ENCODE measurements at regions not wholly inside any gene's neighbourhood (a gene's known extent, or its start where the extent isn't known, plus 50 kb on each side); places are given as distances from the start of the nearest gene placed in this dataset.
A peak's percentile ranks its signal among the peaks of the same experiment; 100 is the strongest.

DNA sequence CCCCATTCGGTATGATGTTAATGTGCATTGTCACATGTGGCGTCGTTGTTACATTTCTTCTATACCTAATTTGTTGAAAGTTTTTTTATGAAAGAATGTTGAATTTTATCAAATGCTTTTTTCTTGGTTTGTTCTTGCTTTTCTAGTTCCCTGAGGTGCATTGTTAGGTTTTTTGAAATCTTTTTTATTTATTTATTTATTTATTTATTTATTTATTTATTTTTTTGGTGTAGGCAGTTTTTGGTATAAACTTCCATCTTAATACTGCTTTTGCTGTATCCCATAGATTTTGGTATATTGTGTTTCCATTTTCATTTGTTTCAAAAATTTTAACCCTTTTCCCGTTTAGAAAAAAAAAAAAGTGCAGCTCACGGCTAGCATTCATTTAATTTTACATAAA, 121.1 kb upstream of the HMGA2 start:
- FAIRE-seq, result peak; percentile 17
- intact Hi-C loops (cut with DNase I), result no loop called here

DNA sequence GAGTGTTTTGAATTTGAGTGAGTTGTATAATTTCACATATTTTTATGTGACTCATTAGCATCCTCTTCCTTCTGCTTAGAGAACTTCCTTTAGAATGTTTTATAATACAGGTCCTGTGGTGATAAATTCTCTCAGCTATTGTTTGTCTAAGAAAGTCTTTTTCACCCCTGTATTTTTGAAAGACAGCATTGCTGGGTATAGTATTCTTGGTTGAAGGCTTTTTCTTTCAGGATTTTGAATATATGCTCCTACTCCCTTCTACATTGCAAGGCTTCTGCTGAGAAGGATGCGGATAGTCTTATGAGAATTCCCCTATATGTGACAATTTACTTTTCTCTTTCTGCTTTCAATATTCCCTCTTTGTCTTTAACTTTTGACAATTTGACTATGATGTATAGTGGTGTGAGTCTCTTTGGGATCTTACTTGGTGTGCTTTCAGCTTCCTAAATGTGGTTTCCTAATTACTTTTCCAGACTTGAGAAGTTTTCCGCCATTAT, 118.9 kb upstream of the HMGA2 start:
- no peaks in the 10 kb centered on the region for H3K27me3 ChIP-seq (ENCODE audit: control insufficient read depth, insufficient read depth, low read length)
- H3K36me3 ChIP-seq (ENCODE audit: control insufficient read depth in 2 of 3, insufficient read depth in 3 of 3, low read length in 3 of 3), result no peaks in the 10 kb centered on the region
- no peaks in the 10 kb centered on the region for H3K4me1 ChIP-seq (ENCODE audit: control insufficient read depth in 2 of 3, insufficient read depth in 2 of 3, low read depth in 1 of 3, low read length in 3 of 3)
- no peak overlapping the region for H3K9ac ChIP-seq (ENCODE audit: low read length in 3 of 3)
- intact Hi-C loops (cut with DNase I), result no loop called here
- TF ChIP-seq, protein P1, sequence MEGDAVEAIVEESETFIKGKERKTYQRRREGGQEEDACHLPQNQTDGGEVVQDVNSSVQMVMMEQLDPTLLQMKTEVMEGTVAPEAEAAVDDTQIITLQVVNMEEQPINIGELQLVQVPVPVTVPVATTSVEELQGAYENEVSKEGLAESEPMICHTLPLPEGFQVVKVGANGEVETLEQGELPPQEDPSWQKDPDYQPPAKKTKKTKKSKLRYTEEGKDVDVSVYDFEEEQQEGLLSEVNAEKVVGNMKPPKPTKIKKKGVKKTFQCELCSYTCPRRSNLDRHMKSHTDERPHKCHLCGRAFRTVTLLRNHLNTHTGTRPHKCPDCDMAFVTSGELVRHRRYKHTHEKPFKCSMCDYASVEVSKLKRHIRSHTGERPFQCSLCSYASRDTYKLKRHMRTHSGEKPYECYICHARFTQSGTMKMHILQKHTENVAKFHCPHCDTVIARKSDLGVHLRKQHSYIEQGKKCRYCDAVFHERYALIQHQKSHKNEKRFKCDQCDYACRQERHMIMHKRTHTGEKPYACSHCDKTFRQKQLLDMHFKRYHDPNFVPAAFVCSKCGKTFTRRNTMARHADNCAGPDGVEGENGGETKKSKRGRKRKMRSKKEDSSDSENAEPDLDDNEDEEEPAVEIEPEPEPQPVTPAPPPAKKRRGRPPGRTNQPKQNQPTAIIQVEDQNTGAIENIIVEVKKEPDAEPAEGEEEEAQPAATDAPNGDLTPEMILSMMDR (IDR thresholded peaks at IDR 0.05; ENCODE audit: borderline replicate concordance, extremely low read depth, insufficient read depth), result no peak
- no peak for FAIRE-seq
- no peak overlapping the region for H3K27ac ChIP-seq (ENCODE audit: low read depth in 2 of 2, low read length in 2 of 2)
- no peak for DNase-seq
- peaks cover 0 to 11% (median 4%) of the 10 kb centered on the region in 3 donors for H3K9me3 ChIP-seq (ENCODE audit: control insufficient read depth in 2 of 3, insufficient read depth in 1 of 3, low read length in 3 of 3)
- H3K4me3 ChIP-seq (ENCODE audit: low read length in 3 of 3), result no peak overlapping the region

More for the DNA sequence above, 121.1 kb upstream of the HMGA2 start:
- H3K27ac ChIP-seq (ENCODE audit: low read depth in 2 of 2, low read length in 2 of 2), result no peak overlapping the region
- no peaks in the 10 kb centered on the region for H3K27me3 ChIP-seq (ENCODE audit: control insufficient read depth, insufficient read depth, low read length)
- TF ChIP-seq, protein P1 (IDR thresholded peaks at IDR 0.05; ENCODE audit: borderline replicate concordance, extremely low read depth, insufficient read depth), result no peak
- H3K4me3 ChIP-seq (ENCODE audit: low read length in 3 of 3), result no peak overlapping the region
- no peak overlapping the region for H3K9ac ChIP-seq (ENCODE audit: low read length in 3 of 3)
- H3K36me3 ChIP-seq (ENCODE audit: control insufficient read depth in 2 of 3, insufficient read depth in 3 of 3, low read length in 3 of 3), result no peaks in the 10 kb centered on the region
- peaks cover 0 to 11% (median 4%) of the 10 kb centered on the region in 3 donors for H3K9me3 ChIP-seq (ENCODE audit: control insufficient read depth in 2 of 3, insufficient read depth in 1 of 3, low read length in 3 of 3)
- no peaks in the 10 kb centered on the region for H3K4me1 ChIP-seq (ENCODE audit: control insufficient read depth in 2 of 3, insufficient read depth in 2 of 3, low read depth in 1 of 3, low read length in 3 of 3)
- DNase-seq, result no peak

DNA sequence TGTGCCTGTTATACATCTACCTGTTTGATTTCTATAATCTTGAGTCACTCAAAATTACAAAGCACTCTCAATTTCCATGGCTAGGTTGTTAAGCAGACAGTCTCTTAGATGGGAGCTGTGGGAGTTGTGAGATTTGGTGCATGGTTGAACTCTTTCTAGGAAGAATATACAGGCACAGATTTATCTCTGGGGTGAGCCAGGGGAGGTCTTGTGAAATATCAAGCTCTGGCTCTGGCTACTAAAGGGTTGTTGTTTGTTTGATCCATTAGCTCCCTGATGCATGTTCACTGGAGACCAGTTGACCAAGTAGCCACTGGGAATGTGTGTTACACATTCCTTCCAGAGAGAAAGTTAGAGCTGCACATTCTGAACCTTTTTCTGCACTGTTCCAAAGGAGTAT, 117.2 kb upstream of the HMGA2 start:
- Histone ChIP-seq H3K27me3 (ENCODE audit: control insufficient read depth, insufficient read depth, low read length) (no peaks in the 10 kb centered on the region), H3K9ac (ENCODE audit: low read length in 3 of 3) (no peak overlapping the region)
- TF ChIP-seq, protein P1 (IDR thresholded peaks at IDR 0.05; ENCODE audit: borderline replicate concordance, extremely low read depth, insufficient read depth), result no peak

More for the DNA sequence above, 117.2 kb upstream of the HMGA2 start:
- FAIRE-seq (no peak), DNase-seq (no peak)
- H3K9me3 ChIP-seq (ENCODE audit: control insufficient read depth in 2 of 3, insufficient read depth in 1 of 3, low read length in 3 of 3), result peaks cover 0 to 11% (median 4%) of the 10 kb centered on the region in 3 donors
- H3K4me3 ChIP-seq (ENCODE audit: low read length in 3 of 3), result no peak overlapping the region
- no peaks in the 10 kb centered on the region for H3K36me3 ChIP-seq (ENCODE audit: control insufficient read depth in 2 of 3, insufficient read depth in 3 of 3, low read length in 3 of 3)
- H3K27ac ChIP-seq (ENCODE audit: low read depth in 2 of 2, low read length in 2 of 2), result no peak overlapping the region
- intact Hi-C loops (cut with DNase I), result no loop called here
- H3K4me1 ChIP-seq (ENCODE audit: control insufficient read depth in 2 of 3, insufficient read depth in 2 of 3, low read depth in 1 of 3, low read length in 3 of 3), result no peaks in the 10 kb centered on the region
